ENCODE measurements at regions not wholly inside any gene's neighbourhood (a gene's known extent, or its start where the extent isn't known, plus 50 kb on each side); places are given as distances from the start of the nearest gene placed in this dataset.

- no peak overlapping the region for H3K4me3 ChIP-seq (ENCODE audit: control insufficient read depth, low read depth, low read length)
- TF ChIP-seq, protein P1, sequence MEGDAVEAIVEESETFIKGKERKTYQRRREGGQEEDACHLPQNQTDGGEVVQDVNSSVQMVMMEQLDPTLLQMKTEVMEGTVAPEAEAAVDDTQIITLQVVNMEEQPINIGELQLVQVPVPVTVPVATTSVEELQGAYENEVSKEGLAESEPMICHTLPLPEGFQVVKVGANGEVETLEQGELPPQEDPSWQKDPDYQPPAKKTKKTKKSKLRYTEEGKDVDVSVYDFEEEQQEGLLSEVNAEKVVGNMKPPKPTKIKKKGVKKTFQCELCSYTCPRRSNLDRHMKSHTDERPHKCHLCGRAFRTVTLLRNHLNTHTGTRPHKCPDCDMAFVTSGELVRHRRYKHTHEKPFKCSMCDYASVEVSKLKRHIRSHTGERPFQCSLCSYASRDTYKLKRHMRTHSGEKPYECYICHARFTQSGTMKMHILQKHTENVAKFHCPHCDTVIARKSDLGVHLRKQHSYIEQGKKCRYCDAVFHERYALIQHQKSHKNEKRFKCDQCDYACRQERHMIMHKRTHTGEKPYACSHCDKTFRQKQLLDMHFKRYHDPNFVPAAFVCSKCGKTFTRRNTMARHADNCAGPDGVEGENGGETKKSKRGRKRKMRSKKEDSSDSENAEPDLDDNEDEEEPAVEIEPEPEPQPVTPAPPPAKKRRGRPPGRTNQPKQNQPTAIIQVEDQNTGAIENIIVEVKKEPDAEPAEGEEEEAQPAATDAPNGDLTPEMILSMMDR (conservative IDR thresholded peaks at IDR 0.05; ENCODE audit: control insufficient read depth, insufficient read depth, low read depth, low read length), result no peak
- no peak for DNase-seq (ENCODE audit: low read depth)
Measured at GRCh38 chr2:11042841-11043240, 112.4 kb upstream of the SLC66A3 start.

- DNase-seq (ENCODE audit: low read depth), result no peak
- no peak overlapping the region for H3K4me3 ChIP-seq (ENCODE audit: control insufficient read depth, low read depth, low read length)
- TF ChIP-seq, protein P1 (conservative IDR thresholded peaks at IDR 0.05; ENCODE audit: control insufficient read depth, insufficient read depth, low read depth, low read length), result no peak
Measured at GRCh38 chr2:11043245-11043644, 112.0 kb upstream of the SLC66A3 start.

- no peak for DNase-seq (ENCODE audit: low read depth)
- TF ChIP-seq, protein P1 (conservative IDR thresholded peaks at IDR 0.05; ENCODE audit: control insufficient read depth, insufficient read depth, low read depth, low read length), result no peak
Measured at GRCh38 chr2:11044201-11044600, 111.1 kb upstream of the SLC66A3 start.

GRCh38 chr2:11045294-11045693, 110.0 kb upstream of the SLC66A3 start:
- no peak for DNase-seq (ENCODE audit: low read depth)
- H3K4me3 ChIP-seq (ENCODE audit: control insufficient read depth, low read depth, low read length), result no peak overlapping the region
- TF ChIP-seq, protein P1 (conservative IDR thresholded peaks at IDR 0.05; ENCODE audit: control insufficient read depth, insufficient read depth, low read depth, low read length), result no peak

More at GRCh38 chr2:11044201-11044600, 111.1 kb upstream of the SLC66A3 start:
- H3K4me3 ChIP-seq (ENCODE audit: control insufficient read depth, low read depth, low read length), result no peak overlapping the region

DNA sequence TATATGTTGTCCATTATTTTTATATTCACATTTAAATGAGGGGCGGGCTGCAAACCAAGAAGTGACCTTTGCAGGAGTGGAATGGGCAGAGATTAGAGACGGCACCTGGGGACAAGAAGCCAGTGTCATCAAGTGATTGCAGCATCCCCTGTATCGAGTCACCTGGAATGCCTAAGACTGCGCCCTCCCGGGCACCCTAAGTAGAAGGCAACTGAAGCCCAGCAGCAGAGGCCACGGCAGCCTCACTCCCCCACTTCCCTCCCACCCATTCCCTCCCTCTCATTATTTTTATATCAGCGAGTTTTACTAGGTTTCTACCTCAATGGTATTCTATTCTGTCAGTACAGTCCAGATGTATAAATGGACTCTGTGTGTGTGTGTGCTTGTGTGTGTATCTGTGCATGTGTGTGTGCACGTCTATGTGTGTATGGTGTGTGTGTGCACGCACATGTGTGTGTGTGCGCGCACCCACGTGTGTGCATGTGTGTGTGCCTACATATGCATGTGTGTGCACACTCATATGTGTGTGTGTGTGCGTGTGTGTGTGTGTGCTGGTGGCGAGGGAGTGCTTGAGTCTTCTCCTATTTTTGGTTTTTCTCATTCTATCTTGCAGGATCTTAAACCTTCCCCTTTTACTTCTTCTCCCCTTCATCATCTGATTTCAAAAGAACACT, 106.8 kb upstream of the SLC66A3 start:
- no peak for DNase-seq (ENCODE audit: low read depth)
- H3K4me3 ChIP-seq (ENCODE audit: control insufficient read depth, low read depth, low read length), result no peak overlapping the region
- TF ChIP-seq, protein P1 (conservative IDR thresholded peaks at IDR 0.05; ENCODE audit: control insufficient read depth, insufficient read depth, low read depth, low read length), result no peak

DNA sequence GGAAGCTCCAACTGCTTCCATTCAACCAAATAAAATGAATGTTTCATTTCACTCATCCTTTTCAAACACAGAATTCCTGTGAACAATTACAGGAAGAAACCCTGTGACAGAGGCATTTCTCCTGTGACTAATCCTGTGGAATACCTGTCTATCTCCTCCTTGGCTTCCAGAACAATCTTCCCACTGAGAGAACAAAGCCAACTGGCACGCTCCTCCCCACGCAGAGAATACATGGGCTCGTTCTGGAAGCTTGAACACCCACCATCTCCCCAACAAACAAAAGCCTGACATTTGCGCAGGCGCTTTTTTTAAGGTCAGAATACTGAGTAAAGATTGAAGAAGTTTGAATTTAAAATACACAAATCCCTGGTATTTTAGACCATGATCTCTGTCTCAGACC, 104.7 kb upstream of the SLC66A3 start:
- no peak for DNase-seq (ENCODE audit: low read depth)
- TF ChIP-seq, protein P1 (conservative IDR thresholded peaks at IDR 0.05; ENCODE audit: control insufficient read depth, insufficient read depth, low read depth, low read length), result no peak
- H3K4me3 ChIP-seq (ENCODE audit: control insufficient read depth, low read depth, low read length), result no peak overlapping the region

Measured in fibroblast of mammary gland (primary cell).